ENCODE measurements at regions not wholly inside any gene's neighbourhood (a gene's known extent, or its start where the extent isn't known, plus 50 kb on each side); places are given as distances from the start of the nearest gene placed in this dataset.
"Not testable (repeated sequence)": the region's sequence is repeated elsewhere in the genome, so short reads cannot be mapped to it uniquely, and the experiment has no call there.

GRCh38 chr1:38497921-38498656 lies 361.5 kb downstream of the RRAGC start:
- DNase-seq (no peak), ATAC-seq (no peak)
- intact Hi-C loops (cut with DNase I) = no loop called here
- no peaks in the 10 kb centered on the region for H3K4me1 ChIP-seq
- no peaks in the 10 kb centered on the region for H3K36me3 ChIP-seq
- no peak overlapping the region for H3K4me3 ChIP-seq
- no peaks in the 10 kb centered on the region for H3K27me3 ChIP-seq (ENCODE audit: low read depth)
- no peaks in the 10 kb centered on the region for H3K9me3 ChIP-seq
- TF ChIP-seq CTCF (IDR thresholded peaks at IDR 0.05) = no peak
- no peak overlapping the region for H3K27ac ChIP-seq

- H3K27me3 ChIP-seq (ENCODE audit: low read depth); DNase-seq; intact Hi-C loops (cut with DNase I); ATAC-seq; H3K36me3 ChIP-seq; H3K9me3 ChIP-seq; H3K4me3 ChIP-seq; H3K4me1 ChIP-seq; H3K27ac ChIP-seq: not testable (repeated sequence)
These were observed 366.3 kb downstream of the RRAGC start for GRCh38 chr1:38493306-38493705.

GRCh38 chr1:38489844-38490270 lies 369.7 kb downstream of the RRAGC start:
- no peaks in the 10 kb centered on the region for H3K36me3 ChIP-seq
- DNase-seq (no peak), ATAC-seq (peak in 1 of 2 donors; percentile 48)
- H3K4me1 ChIP-seq = no peaks in the 10 kb centered on the region
- intact Hi-C loops (cut with DNase I) = no loop called here
- no peak overlapping the region for H3K27ac ChIP-seq
- no peak overlapping the region for H3K4me3 ChIP-seq
- TF ChIP-seq CTCF (IDR thresholded peaks at IDR 0.05) = peak; percentile 46
- no peaks in the 10 kb centered on the region for H3K9me3 ChIP-seq
- no peaks in the 10 kb centered on the region for H3K27me3 ChIP-seq (ENCODE audit: low read depth)

- Histone ChIP-seq H3K4me3 (no peak overlapping the region), H3K4me1 (no peaks in the 10 kb centered on the region), H3K27ac (no peak overlapping the region), H3K9me3 (no peaks in the 10 kb centered on the region), H3K27me3 (ENCODE audit: low read depth) (no peaks in the 10 kb centered on the region), H3K36me3 (no peaks in the 10 kb centered on the region)
- ATAC-seq = no peak
- DNase-seq = no peak
- no peak for TF ChIP-seq CTCF (IDR thresholded peaks at IDR 0.05)
- intact Hi-C loops (cut with DNase I) = no loop called here
These were observed 371.2 kb downstream of the RRAGC start for GRCh38 chr1:38488162-38488898.

- H3K27me3 ChIP-seq (ENCODE audit: low read depth) = no peaks in the 10 kb centered on the region
- ATAC-seq = peak; percentile 39 to 48
These were observed 372.2 kb downstream of the RRAGC start for GRCh38 chr1:38487396-38487795.

More at GRCh38 chr1:38487396-38487795, 372.2 kb downstream of the RRAGC start:
- intact Hi-C loops (cut with DNase I) = no loop called here
- DNase-seq = no peak
- no peaks in the 10 kb centered on the region for H3K36me3 ChIP-seq
- H3K4me3 ChIP-seq = no peak overlapping the region
- H3K9me3 ChIP-seq = no peaks in the 10 kb centered on the region
- TF ChIP-seq CTCF (IDR thresholded peaks at IDR 0.05) = no peak
- no peaks in the 10 kb centered on the region for H3K4me1 ChIP-seq
- H3K27ac ChIP-seq = no peak overlapping the region
